ENCODE measurements at regions not wholly inside any gene's neighbourhood (a gene's known extent, or its start where the extent isn't known, plus 50 kb on each side); places are given as distances from the start of the nearest gene placed in this dataset.

DNA sequence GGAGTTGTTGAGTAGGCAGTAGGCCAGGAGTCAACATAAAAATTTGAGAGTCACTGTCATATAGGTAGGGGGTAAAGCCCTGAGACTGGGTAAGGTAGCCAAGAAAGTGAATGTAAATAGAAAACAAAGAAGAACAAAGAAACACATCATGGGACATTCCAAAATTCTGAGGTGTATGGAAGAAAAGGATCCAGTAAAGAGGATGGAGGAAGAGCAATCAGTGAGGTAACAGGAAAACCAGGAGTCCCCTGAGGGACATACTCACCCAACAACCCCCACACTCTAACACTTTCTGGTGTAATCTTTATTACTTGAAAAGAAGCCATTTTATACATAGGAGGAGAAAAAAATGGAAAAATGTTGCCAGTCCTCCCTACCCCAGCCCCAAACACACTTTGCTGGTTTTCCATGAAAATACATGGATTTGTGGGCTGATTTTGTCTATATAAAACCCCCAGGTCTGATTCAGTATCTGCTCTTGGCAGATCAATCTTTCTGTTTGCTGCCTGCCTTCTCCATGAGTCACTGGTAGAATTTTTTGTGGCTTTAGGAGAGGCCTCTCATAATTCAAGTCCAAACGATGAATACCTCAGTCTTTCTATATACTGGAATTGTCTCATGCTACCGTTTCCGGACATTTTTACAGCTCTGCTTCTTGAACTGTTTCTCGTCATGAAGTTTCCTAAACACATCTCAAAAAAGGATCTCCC, 271.4 kb upstream of the MAN1A1 start:
- DNase-seq: peak; percentile 84

DNA sequence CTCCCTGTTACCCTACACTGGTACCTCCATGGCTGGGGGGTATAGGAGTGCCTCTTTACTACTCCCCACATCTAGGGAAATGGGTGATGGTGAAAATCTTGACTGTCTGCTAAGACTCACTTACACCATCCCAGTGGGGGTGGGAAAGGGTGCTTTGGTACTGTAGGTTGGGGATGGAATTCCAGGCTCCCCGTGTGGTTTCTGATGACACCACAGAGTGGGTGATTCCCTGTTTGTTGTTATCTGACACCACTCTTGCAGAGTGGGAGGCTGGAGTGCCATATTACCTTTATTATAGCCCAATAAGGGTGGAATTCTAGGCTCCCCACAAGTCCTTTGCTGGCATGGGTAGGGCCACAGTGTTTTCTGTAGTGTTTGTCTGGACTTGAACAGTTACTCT, 264.6 kb upstream of the MAN1A1 start:
- no peak for DNase-seq

DNA sequence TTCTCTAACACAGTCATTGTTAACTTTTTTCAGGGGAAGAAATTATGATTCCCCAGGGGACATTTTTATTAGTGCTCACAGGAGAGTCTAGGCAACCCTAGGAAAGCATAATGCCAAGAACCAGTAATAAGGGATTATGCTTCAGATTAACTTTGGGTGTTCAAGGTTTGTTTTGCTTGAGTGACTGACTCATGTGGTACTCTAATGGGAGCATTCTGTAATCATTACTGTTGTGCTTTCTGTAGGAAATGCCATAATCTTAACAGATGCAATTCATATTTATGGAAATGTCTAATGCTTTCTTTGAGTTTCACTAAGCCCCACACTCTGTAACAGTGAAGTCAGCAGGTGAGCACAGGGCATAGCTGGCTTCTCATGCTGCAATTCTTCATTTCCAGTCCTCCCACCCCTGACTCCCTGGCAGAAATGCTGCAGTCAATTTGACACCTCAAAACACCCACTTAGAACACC, 263.4 kb upstream of the MAN1A1 start:
- DNase-seq: peak; percentile 4

DNA sequence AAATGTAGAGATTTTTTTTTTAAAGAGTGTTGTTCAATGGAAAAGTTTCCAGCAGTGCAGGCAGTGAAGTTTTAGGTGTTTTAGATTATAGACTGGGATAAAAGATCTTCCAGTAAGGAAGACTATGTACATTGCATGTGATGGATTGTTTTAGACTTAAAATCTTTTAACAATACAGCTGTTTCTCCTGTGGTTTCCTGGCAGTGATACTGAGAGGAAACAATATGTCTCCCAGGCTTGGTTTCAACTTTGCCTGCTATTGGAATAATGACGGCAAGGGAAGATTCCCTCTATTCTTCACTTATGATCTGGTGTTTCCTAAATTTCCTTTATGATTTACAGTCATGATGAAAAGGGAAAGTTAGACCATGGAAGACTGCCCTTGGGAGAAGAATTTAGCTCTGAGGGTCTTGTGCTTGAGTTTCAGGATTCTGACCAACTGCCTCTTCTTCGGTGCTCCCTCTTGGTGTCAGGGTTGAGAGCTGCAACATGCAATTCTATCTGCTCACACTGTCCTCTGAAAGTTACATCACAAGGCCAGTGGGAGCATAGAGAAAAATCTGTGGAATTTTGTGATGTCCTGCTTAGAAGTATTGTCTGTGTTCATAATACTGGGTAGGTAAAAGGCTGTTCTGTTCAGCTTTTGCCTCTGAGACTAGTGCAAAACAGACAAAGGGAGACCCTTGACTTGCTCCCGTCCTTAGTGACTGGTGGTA, 262.8 kb upstream of the MAN1A1 start:
- DNase-seq: no peak

DNA sequence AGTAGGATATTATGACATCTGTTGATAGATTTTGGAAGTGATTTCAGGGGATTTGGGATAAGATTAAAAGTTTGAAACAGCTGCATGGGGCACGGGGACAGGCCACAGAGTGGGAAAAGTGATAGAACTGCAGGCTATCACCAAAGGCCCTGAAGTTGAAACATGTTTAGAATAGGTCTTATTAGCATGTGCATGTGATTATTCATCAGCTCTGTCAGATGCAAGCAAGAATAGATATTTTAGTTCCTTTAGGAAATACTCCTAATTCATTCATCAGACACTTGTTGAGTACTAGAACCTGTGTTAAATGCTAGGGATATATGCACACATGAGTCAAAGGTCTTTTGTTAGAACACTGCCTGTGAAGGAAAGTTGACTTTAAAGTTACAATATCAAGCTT, 261.2 kb upstream of the MAN1A1 start:
- no peak for DNase-seq

DNA sequence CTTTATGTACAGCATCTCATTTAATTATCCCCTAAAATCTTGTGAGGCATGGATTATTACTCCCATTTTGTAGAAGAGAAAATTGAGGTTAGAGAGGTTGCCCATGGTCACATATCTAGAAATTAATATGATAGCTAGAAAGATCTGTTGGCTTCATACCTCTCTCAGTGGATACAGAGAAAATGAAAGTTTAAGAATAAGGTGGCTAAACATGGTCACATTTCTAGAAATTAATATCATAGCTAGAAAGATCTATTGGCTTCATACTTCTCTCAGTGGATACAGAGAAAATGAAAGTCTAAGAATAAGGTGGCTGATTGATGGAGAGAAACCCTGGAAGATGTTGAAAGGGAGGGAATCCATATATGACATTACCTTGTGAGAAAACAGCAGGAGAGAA, 260.7 kb upstream of the MAN1A1 start:
- DNase-seq: no peak

DNA sequence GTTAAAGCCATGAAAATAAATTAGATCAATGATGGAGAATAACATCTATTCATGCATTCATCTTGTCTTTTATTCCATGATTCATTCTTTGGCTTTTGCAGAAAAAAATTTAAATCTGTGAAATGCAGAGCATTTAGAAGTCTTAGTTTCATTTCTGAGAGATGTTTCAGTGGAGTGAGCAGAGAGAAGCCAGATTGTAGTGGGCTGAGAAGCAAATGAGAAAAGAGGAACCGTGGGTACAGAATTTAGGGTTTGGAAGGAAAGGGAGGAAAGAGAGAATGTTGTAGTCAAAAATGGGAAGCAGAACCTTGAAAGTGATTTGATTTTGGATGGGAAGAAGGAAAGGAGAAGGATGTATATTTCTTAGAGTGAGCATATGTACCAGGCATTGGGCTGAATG, 260.3 kb upstream of the MAN1A1 start:
- no peak for DNase-seq

DNA sequence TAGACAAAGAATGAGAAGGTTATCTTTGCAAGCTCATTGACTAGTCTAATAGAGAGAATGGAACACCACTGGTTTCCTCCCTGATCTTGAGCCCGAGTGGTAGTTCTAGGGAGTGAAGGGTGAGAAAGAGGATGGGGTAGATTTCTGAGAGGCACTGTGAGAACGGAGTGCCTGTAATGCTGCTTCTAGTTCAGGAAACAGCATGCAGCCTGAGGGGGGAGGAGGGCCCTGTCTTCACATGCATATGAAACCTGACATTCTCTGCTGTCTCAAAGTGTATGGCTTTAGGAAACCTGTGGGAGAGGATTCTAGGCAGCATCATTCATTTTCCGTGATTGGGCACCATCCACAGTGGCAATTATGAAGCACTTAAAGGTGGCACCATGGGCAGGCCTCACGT, 259.4 kb upstream of the MAN1A1 start:
- no peak for DNase-seq

DNA sequence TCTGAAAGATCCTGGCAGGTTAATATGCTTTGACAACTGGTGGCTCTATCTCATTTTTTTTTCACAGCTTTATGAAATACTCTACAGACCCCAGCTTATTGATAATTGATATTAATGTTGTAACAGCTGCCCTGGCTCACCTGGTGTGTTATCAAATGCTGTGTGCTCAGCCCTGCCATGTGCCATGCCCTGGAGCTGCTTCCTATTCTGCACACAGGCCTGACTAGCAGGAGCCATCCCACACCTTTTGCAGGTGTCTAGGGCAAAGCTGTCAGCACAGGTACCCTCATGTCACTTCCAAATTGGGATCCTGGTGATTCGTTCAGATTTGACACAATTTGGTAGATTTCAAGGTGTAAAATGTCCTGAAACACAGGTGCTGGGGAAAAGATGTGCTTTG, 254.6 kb upstream of the MAN1A1 start:
- no peak for DNase-seq

DNA sequence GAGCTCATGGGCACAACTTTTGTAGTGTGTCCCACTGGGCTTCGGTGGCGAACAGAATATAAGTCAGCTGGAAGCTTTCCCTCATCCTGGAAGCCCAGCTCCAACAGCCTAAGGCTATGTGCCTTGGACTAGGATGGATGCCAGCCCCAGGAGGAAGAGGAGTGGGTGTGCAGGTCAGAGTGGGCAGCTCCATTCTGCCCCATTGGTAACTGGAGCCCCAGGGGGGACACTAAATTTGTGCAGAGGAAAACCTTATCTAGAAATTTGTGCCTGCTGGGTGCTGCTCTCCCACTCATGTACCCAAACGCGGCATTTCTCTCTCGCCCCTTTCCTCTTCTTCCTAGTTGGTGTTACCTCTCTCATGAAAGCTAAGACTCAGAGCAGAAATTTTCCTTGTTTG, 253.9 kb upstream of the MAN1A1 start:
- DNase-seq: no peak

DNA sequence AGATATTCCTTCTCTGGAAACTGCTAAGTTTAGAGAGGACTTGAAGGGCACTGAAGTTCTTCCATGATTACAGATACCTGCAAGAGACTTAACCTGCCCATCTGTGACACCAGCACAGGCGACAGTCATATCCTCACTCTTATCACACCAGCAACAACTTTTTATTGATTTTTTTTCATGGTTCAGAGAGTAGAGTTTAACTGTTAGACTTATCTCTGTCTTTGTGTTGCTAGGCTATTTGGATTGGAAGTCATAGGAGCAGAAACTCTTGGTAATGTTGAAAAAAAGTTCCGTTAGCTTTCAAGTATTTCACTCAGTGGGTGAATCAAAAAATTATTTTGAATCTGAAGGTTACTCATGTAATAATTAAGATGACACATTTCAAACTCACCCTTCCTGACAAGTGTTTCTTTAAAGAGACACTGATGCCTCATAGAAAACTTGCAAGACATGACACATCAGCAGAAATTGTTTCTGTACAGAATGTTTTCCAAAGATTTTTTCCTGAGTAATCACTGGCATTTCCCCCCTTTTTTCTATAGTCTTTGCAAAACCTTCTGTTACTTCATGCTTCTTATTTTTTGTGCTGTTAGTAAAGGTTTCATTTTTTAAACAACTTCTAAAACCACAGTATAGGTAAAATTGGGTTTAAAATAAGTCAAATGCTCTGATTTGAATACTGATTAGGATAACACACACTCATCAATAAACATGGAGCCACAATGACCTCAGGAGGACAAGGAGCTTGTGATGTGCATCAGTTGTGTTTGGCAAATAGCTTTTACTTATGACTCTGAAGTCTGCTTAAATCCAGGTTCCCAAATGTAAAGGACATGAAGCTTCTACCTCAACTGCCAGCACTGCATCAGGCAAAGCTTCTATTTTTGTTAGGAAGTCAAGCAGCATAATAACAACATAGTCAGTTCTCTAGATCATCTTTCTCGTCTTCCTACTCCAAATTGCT, 252.9 kb upstream of the MAN1A1 start:
- peak; percentile 57 for DNase-seq

DNA sequence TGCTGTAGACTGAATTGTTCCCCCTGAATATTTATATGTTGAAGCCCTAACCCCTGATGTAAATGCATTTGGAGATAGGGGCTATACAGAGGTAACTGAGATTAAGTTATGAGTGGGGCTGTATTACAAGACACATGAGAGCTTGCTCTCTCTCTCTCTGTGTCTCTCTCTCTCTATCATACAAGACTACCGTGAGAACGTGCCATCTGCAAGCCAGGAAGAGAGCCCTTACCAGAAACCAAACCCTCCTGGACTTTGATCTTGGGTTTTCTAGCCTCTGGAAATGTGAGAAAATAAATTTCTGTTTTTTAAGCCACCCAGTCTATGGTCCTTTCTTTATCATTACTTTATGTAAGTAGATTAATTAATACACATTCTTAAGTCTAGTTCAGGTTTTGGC, 249.3 kb upstream of the MAN1A1 start:
- DNase-seq: no peak

DNA sequence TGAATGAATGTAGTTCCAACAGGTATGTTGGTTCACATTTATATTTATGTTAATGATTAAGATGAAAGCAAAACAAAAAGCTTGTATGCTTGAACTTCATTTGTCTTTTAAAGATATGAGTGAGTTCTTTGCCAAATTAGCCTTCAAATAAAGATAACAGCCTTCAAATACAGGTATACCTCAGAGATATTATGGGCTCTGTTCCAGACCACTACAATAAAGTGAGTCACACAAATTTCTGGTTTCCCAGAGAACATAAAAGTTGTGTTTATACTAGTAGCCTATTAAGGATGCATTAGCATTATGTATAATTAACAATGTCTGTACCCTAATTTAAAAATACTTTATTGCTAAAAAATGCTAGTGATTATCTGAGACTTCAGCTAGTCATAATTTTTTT, 245.3 kb upstream of the MAN1A1 start:
- peak; percentile 53 for DNase-seq

DNA sequence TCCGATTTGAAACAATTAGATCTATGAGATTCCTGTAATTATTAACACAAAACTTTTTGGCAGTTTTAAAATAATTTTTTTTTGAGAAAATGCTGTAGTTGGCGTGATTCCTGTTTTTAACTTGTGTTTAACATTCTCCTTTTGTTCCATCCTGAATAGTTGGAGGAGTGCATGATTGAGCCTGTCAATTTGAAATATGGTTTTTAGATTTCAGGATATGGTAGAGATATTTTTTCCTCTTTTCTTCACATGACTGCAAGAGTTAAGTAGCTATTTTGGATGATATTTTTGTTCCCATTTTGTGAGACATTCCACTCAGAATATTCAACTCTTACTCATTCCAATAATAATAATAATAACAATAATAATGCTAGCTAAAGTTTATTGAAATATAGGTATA, 241.7 kb upstream of the MAN1A1 start:
- no peak for DNase-seq

DNA sequence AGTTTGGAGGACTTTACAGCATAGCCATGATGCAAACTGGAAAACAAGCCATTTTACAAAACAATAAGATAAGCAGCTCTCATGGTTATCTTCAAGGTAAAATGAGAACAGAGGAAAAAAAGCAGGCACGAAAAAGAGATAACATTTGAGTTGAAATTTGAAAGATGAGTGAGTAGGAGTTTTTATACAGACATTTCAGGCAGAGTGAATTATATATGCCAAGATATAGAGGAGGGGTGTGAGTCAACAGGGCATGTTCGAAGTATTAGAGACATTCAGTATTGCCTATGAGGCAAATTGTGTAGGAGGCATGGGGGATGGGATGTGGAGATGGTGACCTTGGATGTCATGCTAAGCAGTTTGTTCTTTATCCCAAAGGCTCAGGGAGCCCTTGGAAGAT, 240.5 kb upstream of the MAN1A1 start:
- DNase-seq: peak; percentile 45

DNA sequence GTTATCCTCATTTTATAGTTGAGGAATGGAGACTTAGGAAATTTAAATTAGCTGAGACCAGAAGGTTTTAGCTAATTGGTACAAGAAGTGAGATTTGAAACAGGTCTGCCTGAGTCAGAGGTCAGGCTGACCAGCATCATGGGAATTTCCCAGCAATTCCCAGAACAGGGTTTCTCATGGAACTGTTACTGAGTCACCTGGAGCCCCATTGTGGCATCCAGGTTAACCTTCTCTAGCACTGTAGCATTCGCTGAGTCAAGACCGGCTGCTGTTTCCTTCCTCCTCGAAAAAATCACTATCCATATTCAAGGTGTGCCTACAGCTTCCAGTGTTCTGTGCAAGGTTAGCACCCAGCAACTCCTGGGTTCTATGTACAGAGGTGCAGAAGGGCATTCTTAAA, 238.0 kb upstream of the MAN1A1 start:
- peak; percentile 52 for DNase-seq

DNA sequence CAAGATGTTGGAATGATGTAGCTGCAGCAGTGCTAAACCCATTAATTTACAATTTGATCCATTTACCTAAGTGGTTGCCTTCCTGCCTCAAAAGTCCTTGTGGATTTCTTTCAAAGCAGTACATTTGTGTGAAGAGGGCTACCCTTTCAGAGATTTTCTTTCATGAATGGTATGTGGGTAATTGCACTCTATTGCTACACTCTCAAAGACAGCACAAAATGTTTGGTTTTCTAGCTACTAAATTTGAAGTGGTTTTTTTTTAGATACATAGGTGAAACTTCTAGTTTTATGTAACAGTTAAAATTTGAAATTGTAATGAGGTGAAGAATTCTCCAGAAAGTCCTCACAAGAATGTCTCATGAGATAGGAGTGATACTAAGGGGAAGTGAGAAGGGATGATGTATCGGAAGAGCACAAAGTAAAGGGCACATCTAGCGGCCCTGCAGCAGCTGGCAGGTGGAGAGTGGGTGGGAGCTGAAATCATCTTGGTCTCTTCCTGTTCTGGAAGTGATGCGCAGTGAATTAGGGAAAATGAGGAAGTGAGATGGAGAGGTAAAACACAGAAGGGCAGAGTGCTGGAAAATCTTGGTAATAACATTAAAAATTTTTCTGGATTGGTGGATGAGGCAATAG, 236.8 kb upstream of the MAN1A1 start:
- DNase-seq: no peak

DNA sequence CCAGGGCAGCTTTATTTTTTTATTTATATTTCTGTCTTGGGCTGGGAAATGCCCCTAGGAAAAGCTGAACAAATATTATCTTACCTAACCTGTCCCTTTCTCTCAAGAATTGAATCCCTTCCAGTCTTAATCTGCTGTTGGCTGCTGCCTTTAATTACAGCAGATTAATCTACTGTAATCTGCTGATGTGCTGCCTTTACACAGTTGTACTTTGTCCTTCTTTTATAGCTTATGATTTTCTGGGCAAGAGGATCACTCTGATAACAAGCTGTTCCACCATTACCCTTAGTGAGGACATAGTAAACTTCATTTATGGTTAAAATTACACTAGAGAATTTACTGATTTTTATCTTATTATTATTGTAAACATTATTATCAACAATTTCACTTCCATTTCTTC, 234.5 kb upstream of the MAN1A1 start:
- no peak for DNase-seq

DNA sequence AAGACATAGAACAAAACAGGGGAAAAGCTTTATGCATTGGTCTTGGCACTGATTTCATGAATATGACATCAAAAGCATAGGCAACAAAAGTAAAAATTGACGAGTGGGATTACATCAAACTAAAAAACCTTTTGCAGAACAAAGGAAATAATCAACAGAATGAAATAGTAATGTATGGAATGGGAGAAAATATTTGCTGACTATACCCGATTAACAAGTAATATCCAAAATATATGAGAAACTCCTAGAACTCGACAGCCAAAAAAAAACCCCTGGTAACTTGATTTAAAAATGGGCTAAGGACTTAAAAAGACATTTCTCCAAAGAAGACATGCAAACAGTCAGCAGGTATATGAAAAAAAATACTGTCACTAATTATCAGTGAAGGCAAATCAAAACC, 231.7 kb upstream of the MAN1A1 start:
- DNase-seq: no peak

DNA sequence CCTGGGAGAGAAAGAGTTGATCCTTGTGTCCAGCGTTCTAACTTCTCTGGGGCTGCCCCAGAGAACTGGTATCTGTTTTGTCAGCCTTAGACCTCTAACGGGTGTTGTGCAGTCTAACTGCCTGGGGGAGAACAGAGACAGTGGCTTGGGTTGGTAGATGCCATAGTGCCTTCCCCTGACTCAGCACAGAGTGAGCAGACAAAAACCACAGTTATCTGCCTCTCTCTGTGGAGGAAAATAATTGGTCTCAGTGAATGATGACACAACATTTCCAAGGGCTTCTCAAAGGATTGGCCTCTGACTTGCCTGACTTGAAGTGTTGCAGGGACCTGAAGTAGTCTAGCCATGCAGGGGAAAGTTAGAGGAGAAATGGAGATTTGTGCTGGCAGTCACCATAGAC, 226.2 kb upstream of the MAN1A1 start:
- peak; percentile 58 for DNase-seq

DNA sequence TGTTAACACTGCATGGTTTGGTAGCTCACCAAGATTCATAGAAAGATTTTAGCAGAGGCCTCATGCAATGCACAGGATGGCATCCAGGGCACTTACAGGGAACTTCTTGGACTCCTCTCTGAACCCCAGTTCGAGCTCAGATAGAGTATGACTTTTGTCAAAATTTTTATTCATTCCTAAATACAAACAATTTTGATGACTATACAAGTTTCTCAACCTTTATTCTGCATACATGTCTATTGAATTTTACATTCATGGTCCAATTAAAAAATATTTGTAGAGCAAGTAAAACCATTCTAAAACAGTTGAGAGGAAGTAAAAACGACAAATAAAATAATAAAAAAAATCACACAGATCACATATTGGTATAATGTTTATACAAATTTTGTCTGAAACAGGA, 219.0 kb upstream of the MAN1A1 start:
- DNase-seq: no peak

DNA sequence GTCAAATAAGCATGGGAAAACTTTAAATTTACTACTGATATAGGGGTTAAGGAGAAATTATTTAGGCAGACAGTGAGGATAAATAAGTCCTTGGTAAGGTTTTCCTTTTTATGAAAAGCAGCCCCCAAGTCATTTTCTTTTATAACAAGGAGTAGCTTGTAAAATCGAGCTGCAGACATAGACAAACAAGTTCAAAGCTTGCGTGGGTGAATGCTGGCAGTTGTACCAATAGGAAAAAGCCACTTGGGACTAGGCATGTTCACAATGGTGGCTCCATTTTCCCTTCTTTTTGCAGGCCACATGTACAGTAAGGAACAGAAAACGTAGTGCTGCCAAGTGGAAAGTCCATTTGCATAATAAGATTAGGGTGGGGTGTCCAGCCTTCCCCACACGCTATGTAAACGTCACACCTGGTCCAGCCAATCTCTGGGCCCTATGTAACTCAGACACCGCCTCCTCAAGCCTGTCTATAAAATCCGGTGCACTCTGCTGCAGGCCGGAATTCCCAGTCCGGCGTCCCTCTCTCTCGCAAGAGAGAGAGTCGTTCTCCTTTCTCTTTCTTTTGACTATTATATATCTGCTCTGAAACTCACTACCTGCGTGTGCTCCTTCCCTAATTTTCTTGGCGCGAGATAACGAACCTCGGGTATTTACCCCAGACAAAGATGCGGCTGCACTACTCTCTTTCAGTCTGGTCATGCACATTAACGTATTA, 217.1 kb upstream of the MAN1A1 start:
- no peak for DNase-seq

Measured in NCI-H226 (cell line).